Heart left ventricle (tissue), 16 donors: ENCODE measurements at regions not wholly inside any gene's neighbourhood (a gene's known extent, or its start where the extent isn't known, plus 50 kb on each side); places are given as distances from the start of the nearest gene placed in this dataset.

Experiments
- ATAC-seq, 4 donors: fragments of 200-7000 bp; cut with Tn5 transposase; one replicate each; pipeline ENCODE4 v1.9.1; 2020 to 2022; ENCODE audit warnings: moderate library complexity in 4 of 4, mild to moderate bottlenecking in 3 of 4, moderate number of reproducible peaks in 1 of 4
- DNase-seq, 5 donors: peaks; one replicate each; pipeline ENCODE4 v3.0.0-alpha.2; 2020
- H3K27ac ChIP-seq, 12 donors: fragments of 200-600 bp; sonication (generic) in 4 of 12; one replicate each; pipeline versions ENCODE4 v1.5.0 to v1.8.0; 2016 to 2022; ENCODE audit warnings: mild to moderate bottlenecking in 2 of 12
- H3K27me3 ChIP-seq, 9 donors: fragments of 200-600 bp; sonication (generic) in 2 of 9; one replicate each; pipeline versions ENCODE4 v1.5.1 to v1.8.0; 2016 to 2022; ENCODE audit warnings: mild to moderate bottlenecking in 3 of 9
- H3K36me3 ChIP-seq, 9 donors: fragments of 200-600 bp; sonication (generic) in 2 of 9; one replicate each; pipeline versions ENCODE4 v1.5.0 to v1.8.0; 2018 to 2022; ENCODE audit warnings: mild to moderate bottlenecking in 2 of 9
- H3K4me1 ChIP-seq, 12 donors: fragments of 200-600 bp; sonication (generic) in 4 of 12; one replicate each; pipeline versions ENCODE4 v1.5.0 to v1.8.0; 2016 to 2022; ENCODE audit warnings: mild to moderate bottlenecking in 3 of 12
- H3K4me3 ChIP-seq, 12 donors: fragments of 200-600 bp; sonication (generic) in 4 of 12; one replicate each; pipeline versions ENCODE4 v1.5.0 to v1.8.0; 2017 to 2022; ENCODE audit warnings: mild to moderate bottlenecking in 9 of 12, moderate library complexity in 4 of 12
- H3K9me3 ChIP-seq, 12 donors: fragments of 200-600 bp; sonication (generic) in 4 of 12; one replicate each; pipeline versions ENCODE4 v1.5.0 to v1.8.0; 2016 to 2022; ENCODE audit warnings: mild to moderate bottlenecking in 1 of 12
- POLR2A ChIP-seq, 2 donors: fragments of 450-650 bp; IDR thresholded peaks; one replicate each; pipeline ENCODE4 v1.6.1; 2017; ENCODE audit warnings: antibody characterized with exemption in 2 of 2, mild to moderate bottlenecking in 2 of 2, moderate library complexity in 2 of 2
- WGBS, 4 donors: extraction: QIAGEN DNeasy Blood & Tissue Kit in 2 of 4; methylation state at CpG; one replicate each; pipeline versions ENCODE4 v1.1.5 to v1.1.7; 2013 to 2018; 5-methylcytosine and 5-hydroxymethylcytosine counted together
- intact Hi-C, 10 donors: fragments of 100-400 bp; cut with DNase I; formaldehyde crosslinking; loops; one replicate each; pipeline versions ENCODE4 v1.11.1 to v1.14.2; 2022
- TF ChIP-seq, protein P1 (sequence below), 12 donors: fragments of 200-600 bp; sonication (generic) in 4 of 12; IDR thresholded peaks; one replicate each; pipeline versions ENCODE4 v1.5.0 to v1.8.0; 2018 to 2022; ENCODE audit warnings: antibody characterized with exemption in 12 of 12, mild to moderate bottlenecking in 5 of 12
- donor health status: ischemic (EF 13 %, LVEDD 7.1; RV severe dilation, severe dysfunction).
- donor health status: healthy with polysubstance abuse.
- donor health status: DM: no; HTN: yes; CAD: no.
- donor health status: DM: no; HTN: no; CAD: no.
- donor health status: ischemic (EF 25% LVEDD 6.9; RV normal size, moderate dysfunction).
- donor health status: ischemic (EF 25% LVEDD 5.7; RV mildly dilated, moderate dysfunction).
- donor health status: healthy.
- donor health status: DM: yes; HTN: yes; CAD: no.
- donor health status: ischemic (EF 35%, LVEDD 5.7; RV mildly dilated, moderate dysfunction).
- donor health status: nonischemic (EF 11% LVEDD 7.7; RV severe dilation, severe dysfunction).
- donor health status: DM: yes; HTN: yes; CAD: no.
- donor health status: PGD.
- donor health status: ischemic (EF 29% LVEDD 5.4; RV normal size, mild dysfunction).
- donor health status: nonischemic (EF 23%, LVEDD 6.1; RV moderate dilation, normal function).

DNA sequence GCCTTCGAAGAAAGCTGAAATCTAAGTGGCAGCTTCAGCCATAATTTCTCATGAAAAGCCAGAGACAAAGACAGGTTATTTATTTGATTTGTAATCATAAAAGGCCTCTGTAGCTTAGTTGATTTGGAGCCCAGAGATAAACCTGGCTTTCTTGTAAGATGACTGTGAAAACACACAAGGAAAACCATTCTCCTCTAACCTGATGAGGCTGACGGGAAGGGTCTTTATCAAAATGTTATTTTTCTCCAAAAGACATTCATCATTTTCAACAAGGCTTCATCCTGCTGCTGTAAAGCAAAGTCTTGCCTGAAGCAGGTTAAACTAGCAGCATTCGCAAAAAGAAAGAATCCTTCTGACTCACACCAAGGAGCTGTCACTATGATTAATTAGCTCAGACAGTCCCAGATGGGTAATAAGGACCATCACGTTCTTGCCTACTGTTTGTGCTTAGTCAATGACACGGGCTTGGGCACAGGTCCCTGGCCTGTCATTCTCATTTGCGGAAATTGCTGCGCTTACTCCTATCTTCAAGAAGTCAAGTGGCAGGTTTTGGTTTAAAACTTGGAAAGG lies 286.6 kb downstream of the C12orf75 start:
- intact Hi-C loops, result no loop called here
- H3K36me3 ChIP-seq, result no peaks in the 10 kb centered on the region
- no peak for ATAC-seq
- no peak for DNase-seq
- no peak overlapping the region for H3K27ac ChIP-seq
- H3K4me1 ChIP-seq, result no peaks in the 10 kb centered on the region
- WGBS, 4 donors, result 82 to 85% (median 84%) methylated on average over 7 of the region's 7 CpGs
- peaks cover 0 to 3% (median 0%) of the 10 kb centered on the region in 12 donors for H3K9me3 ChIP-seq
- TF ChIP-seq POLR2A (IDR thresholded peaks at IDR 0.05), result no peak
- TF ChIP-seq, protein P1, sequence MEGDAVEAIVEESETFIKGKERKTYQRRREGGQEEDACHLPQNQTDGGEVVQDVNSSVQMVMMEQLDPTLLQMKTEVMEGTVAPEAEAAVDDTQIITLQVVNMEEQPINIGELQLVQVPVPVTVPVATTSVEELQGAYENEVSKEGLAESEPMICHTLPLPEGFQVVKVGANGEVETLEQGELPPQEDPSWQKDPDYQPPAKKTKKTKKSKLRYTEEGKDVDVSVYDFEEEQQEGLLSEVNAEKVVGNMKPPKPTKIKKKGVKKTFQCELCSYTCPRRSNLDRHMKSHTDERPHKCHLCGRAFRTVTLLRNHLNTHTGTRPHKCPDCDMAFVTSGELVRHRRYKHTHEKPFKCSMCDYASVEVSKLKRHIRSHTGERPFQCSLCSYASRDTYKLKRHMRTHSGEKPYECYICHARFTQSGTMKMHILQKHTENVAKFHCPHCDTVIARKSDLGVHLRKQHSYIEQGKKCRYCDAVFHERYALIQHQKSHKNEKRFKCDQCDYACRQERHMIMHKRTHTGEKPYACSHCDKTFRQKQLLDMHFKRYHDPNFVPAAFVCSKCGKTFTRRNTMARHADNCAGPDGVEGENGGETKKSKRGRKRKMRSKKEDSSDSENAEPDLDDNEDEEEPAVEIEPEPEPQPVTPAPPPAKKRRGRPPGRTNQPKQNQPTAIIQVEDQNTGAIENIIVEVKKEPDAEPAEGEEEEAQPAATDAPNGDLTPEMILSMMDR (IDR thresholded peaks at IDR 0.05), result no peak
- H3K27me3 ChIP-seq, result no peaks in the 10 kb centered on the region
- H3K4me3 ChIP-seq, result no peak overlapping the region

DNA sequence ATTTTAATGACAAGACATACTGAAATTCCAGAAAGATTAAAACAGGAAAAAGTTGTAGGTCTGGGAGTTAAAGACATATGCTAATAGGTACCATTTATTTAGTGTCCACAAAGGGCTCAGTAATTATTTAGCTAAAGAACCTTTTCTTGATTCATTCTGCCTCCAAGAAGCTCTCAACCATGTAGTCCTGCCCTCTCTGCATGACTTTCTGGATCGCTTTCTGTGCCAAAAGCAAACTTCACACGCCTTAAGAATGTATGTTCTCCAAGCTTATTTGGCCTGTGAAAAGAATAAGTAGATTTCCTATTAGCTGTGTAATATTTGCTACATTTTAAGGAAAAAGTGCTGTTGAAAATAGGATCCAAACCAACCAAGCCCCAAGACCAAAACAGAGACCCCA lies 291.7 kb downstream of the C12orf75 start:
- DNase-seq, result no peak
- ATAC-seq, result no peak
- TF ChIP-seq, protein P1 (IDR thresholded peaks at IDR 0.05), result no peak
- TF ChIP-seq POLR2A (IDR thresholded peaks at IDR 0.05), result no peak
- Histone ChIP-seq H3K27me3 (no peaks in the 10 kb centered on the region), H3K36me3 (no peaks in the 10 kb centered on the region), H3K9me3 (peaks cover 0 to 3% (median 0%) of the 10 kb centered on the region in 12 donors), H3K4me1 (no peaks in the 10 kb centered on the region), H3K27ac (no peak overlapping the region), H3K4me3 (no peak overlapping the region)
- intact Hi-C loops, result no loop called here
- 88 to 93% (median 90%) methylated on average over 2 of the region's 2 CpGs for WGBS, 4 donors

DNA sequence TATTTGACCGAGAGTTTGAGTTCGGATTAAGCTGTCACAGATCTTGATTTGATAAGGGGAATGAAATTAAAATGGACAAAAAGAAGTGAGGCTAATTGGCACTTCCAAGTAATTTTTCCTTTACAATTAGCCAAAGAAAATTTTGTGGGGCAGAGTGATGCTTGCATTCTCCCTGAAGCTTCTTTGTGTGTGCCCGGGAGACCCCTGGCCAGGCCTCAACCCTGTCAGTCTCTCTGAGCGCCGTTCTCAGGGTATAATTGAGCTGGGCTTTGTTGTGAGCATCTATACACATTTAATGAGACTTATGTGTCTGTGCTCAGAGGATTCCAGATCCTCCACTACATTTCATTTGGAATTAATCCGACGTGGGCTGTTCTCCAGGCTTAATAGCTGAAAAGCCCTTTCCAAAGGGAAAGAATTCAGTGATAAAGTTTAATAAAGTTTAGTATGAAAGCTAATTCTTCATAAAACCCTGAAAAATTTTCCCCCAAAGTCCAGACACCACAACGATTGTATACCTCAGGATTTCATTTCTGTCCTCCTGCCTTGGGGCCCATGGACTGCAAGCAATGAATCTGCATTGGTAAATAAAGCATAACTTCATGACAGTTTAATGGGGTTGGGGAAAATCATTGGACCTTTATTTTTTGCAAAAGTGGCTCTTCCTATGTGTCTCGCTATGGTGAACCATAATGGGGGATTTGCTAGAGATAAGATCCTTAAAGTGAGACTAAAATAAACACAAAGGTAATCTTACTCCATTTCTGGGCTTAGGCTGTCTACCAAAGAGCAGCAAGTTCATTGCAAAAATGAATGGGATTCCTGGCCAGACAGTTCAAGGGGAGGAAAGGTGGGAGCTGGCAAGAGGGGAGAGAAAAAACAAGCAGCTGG lies 292.6 kb downstream of the C12orf75 start:
- TF ChIP-seq POLR2A (IDR thresholded peaks at IDR 0.05), result no peak
- TF ChIP-seq, protein P1 (IDR thresholded peaks at IDR 0.05), result no peak
- no peaks in the 10 kb centered on the region for H3K36me3 ChIP-seq
- no peak for DNase-seq
- H3K27ac ChIP-seq, result no peak overlapping the region
- H3K4me1 ChIP-seq, result no peaks in the 10 kb centered on the region
- intact Hi-C loops, result no loop called here
- ATAC-seq, result no peak
- 93 to 96% (median 94%) methylated on average over 9 of the region's 9 CpGs for WGBS, 4 donors
- no peaks in the 10 kb centered on the region for H3K27me3 ChIP-seq
- peaks cover 0 to 3% (median 0%) of the 10 kb centered on the region in 12 donors for H3K9me3 ChIP-seq
- no peak overlapping the region for H3K4me3 ChIP-seq

DNA sequence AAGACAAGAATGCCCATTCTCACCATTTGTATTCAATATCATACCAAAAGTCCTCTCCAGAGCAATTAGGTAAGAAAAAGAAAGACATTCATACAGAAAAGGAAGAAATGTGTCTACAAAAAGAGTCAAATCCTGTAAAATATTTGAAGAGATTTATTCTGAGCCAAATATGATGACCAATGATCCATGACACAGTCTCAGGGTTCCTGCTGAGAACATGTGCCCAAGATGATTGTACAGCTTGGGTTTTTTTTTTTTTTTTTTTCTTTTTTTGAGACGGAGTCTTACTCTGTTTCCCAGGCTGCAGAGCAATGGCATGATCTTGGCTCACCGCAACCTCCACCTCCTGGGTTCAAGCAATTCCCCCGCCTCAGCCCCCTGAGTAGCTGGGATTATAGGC lies 296.2 kb downstream of the C12orf75 start:
- TF ChIP-seq, protein P1 (IDR thresholded peaks at IDR 0.05), result no peak
- no peak for TF ChIP-seq POLR2A (IDR thresholded peaks at IDR 0.05)
- WGBS, 4 donors, result 95 to 99% (median 96%) methylated on average over 3 of the region's 3 CpGs
- Histone ChIP-seq H3K27ac (no peak overlapping the region), H3K36me3 (no peaks in the 10 kb centered on the region), H3K27me3 (no peaks in the 10 kb centered on the region), H3K9me3 (no peaks in the 10 kb centered on the region), H3K4me3 (no peak overlapping the region), H3K4me1 (no peaks in the 10 kb centered on the region)
- intact Hi-C loops, result no loop called here
- ATAC-seq, result no peak
- DNase-seq, result no peak
